ENCODE measurements at regions not wholly inside any gene's neighbourhood (a gene's known extent, or its start where the extent isn't known, plus 50 kb on each side); places are given as distances from the start of the nearest gene placed in this dataset.

DNA sequence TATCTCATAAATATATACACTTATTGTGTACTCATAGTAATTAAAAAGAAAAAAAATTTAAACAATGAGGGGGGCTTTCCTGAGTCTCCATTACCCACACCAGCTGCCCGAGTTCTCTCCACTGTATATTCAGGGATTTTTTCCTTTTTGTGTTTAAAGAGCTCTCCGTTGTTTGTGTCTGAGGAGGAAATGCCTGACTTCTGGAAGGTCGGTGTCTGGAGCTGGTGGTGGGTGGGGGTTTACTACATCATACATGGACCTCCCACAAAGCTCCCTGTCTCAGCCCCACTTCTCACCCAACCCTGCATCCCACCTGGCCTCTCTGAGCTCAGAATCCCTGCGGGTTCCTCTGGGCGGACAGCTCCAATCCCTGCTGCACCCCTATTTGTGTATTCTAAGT lies 64.1 kb upstream of the ETV3 start:
- TF ChIP-seq RAD21 (IDR thresholded peaks at IDR 0.05; ENCODE audit: low read length) (no peak), SIN3A (IDR thresholded peaks at IDR 0.05; ENCODE audit: borderline replicate concordance, low read depth, low read length) (no peak), TEAD4 (IDR thresholded peaks at IDR 0.05; ENCODE audit: borderline replicate concordance, insufficient read depth) (no peak), EP300 (IDR thresholded peaks at IDR 0.05; ENCODE audit: borderline replicate concordance in 1 of 2, low read depth in 1 of 2, low read length in 1 of 2) (no peak), EZH2phosphoT487 (IDR thresholded peaks at IDR 0.05; ENCODE audit: borderline replicate concordance, low read depth) (no peak), SMC3 (IDR thresholded peaks at IDR 0.05; ENCODE audit: low read depth, low read length) (no peak), TAF1 (IDR thresholded peaks at IDR 0.05; ENCODE audit: borderline replicate concordance, low read depth, low read length) (no peak), JUND (IDR thresholded peaks at IDR 0.05) (no peak)
- TF ChIP-seq, protein P1, sequence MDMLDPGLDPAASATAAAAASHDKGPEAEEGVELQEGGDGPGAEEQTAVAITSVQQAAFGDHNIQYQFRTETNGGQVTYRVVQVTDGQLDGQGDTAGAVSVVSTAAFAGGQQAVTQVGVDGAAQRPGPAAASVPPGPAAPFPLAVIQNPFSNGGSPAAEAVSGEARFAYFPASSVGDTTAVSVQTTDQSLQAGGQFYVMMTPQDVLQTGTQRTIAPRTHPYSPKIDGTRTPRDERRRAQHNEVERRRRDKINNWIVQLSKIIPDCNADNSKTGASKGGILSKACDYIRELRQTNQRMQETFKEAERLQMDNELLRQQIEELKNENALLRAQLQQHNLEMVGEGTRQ (IDR thresholded peaks at IDR 0.05; ENCODE audit: borderline replicate concordance, low read depth, low read length): no peak
- TF ChIP-seq, protein P2, sequence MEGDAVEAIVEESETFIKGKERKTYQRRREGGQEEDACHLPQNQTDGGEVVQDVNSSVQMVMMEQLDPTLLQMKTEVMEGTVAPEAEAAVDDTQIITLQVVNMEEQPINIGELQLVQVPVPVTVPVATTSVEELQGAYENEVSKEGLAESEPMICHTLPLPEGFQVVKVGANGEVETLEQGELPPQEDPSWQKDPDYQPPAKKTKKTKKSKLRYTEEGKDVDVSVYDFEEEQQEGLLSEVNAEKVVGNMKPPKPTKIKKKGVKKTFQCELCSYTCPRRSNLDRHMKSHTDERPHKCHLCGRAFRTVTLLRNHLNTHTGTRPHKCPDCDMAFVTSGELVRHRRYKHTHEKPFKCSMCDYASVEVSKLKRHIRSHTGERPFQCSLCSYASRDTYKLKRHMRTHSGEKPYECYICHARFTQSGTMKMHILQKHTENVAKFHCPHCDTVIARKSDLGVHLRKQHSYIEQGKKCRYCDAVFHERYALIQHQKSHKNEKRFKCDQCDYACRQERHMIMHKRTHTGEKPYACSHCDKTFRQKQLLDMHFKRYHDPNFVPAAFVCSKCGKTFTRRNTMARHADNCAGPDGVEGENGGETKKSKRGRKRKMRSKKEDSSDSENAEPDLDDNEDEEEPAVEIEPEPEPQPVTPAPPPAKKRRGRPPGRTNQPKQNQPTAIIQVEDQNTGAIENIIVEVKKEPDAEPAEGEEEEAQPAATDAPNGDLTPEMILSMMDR (IDR thresholded peaks at IDR 0.05): no peak
- TF ChIP-seq, protein P3, sequence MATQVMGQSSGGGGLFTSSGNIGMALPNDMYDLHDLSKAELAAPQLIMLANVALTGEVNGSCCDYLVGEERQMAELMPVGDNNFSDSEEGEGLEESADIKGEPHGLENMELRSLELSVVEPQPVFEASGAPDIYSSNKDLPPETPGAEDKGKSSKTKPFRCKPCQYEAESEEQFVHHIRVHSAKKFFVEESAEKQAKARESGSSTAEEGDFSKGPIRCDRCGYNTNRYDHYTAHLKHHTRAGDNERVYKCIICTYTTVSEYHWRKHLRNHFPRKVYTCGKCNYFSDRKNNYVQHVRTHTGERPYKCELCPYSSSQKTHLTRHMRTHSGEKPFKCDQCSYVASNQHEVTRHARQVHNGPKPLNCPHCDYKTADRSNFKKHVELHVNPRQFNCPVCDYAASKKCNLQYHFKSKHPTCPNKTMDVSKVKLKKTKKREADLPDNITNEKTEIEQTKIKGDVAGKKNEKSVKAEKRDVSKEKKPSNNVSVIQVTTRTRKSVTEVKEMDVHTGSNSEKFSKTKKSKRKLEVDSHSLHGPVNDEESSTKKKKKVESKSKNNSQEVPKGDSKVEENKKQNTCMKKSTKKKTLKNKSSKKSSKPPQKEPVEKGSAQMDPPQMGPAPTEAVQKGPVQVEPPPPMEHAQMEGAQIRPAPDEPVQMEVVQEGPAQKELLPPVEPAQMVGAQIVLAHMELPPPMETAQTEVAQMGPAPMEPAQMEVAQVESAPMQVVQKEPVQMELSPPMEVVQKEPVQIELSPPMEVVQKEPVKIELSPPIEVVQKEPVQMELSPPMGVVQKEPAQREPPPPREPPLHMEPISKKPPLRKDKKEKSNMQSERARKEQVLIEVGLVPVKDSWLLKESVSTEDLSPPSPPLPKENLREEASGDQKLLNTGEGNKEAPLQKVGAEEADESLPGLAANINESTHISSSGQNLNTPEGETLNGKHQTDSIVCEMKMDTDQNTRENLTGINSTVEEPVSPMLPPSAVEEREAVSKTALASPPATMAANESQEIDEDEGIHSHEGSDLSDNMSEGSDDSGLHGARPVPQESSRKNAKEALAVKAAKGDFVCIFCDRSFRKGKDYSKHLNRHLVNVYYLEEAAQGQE (IDR thresholded peaks at IDR 0.05; ENCODE audit: low read depth, low read length): no peak

Data from SK-N-SH (cell line).